A549 (cell line): ENCODE measurements at regions not wholly inside any gene's neighbourhood (a gene's known extent, or its start where the extent isn't known, plus 50 kb on each side); places are given as distances from the start of the nearest gene placed in this dataset.

Source experiments
- CTCF ChIP-seq: fragments of >200 bp; sonication (Bioruptor Twin); formaldehyde crosslinking; IDR thresholded peaks from 3 replicates; pipeline ENCODE4 v1.5.1; 2016
- MAX ChIP-seq: IDR thresholded peaks from 2 replicates; pipeline ENCODE4 v1.6.1; 2012

- TF ChIP-seq CTCF (no peak), MAX (no peak)
These were observed 823.5 kb downstream of the PCDH17 start for GRCh38 chr13:58455094-58455493.
